Skeletal muscle cell (primary cell): ENCODE measurements at regions not wholly inside any gene's neighbourhood (a gene's known extent, or its start where the extent isn't known, plus 50 kb on each side); places are given as distances from the start of the nearest gene placed in this dataset.
"Not testable (repeated sequence)": the region's sequence is repeated elsewhere in the genome, so short reads cannot be mapped to it uniquely, and the experiment has no call there.

ENCODE experiments used
- DNase-seq: peaks from one replicate; pipeline ENCODE4 v3.0.0-alpha.2; 2010; ENCODE audit warnings: low read depth
- H3K4me3 ChIP-seq: 2 replicates; pipeline ENCODE4 v1.5.1; 2011; ENCODE audit warnings: low read depth, mild to moderate bottlenecking, control low read depth, low read length, moderate library complexity

GRCh38 chr15:91412138-91412928 lies 312.3 kb downstream of the SV2B start:
- DNase-seq = no peak
- H3K4me3 ChIP-seq = no peak overlapping the region

- no peak for DNase-seq
- no peak overlapping the region for H3K4me3 ChIP-seq
Measured at GRCh38 chr15:91413142-91413541, 313.1 kb downstream of the SV2B start.

- no peak overlapping the region for H3K4me3 ChIP-seq
- DNase-seq = no peak
Measured at GRCh38 chr15:91414124-91414523, 314.1 kb downstream of the SV2B start.

GRCh38 chr15:91415258-91415657 lies 315.2 kb downstream of the SV2B start:
- DNase-seq, H3K4me3 ChIP-seq: not testable (repeated sequence)

- no peak for DNase-seq
Measured at GRCh38 chr15:91420689-91421088, 320.6 kb downstream of the SV2B start.

DNA sequence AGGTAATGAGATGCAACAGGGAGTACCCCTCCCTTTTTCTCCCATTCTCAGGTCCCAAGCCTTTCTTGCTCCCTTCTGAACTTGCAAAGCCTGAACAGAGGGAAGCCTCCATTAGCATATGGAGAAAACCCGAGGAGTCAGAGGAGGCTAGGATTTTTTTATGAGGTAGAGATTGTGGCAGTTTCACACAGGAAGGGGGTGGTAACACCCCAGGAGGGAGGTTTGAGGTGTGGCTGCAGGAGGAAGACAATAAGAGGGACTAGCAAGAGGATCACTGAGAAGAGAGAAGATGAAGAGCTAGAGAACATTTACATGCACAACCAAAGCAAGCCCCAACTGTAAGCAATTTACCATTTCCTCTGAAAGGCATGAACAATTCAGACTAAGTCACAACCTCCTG lies 322.7 kb downstream of the SV2B start:
- no peak overlapping the region for H3K4me3 ChIP-seq
- no peak for DNase-seq

More at GRCh38 chr15:91420689-91421088, 320.6 kb downstream of the SV2B start:
- H3K4me3 ChIP-seq = no peak overlapping the region

GRCh38 chr15:91424001-91424400 lies 323.9 kb downstream of the SV2B start:
- no peak for DNase-seq
- H3K4me3 ChIP-seq = no peak overlapping the region

DNA sequence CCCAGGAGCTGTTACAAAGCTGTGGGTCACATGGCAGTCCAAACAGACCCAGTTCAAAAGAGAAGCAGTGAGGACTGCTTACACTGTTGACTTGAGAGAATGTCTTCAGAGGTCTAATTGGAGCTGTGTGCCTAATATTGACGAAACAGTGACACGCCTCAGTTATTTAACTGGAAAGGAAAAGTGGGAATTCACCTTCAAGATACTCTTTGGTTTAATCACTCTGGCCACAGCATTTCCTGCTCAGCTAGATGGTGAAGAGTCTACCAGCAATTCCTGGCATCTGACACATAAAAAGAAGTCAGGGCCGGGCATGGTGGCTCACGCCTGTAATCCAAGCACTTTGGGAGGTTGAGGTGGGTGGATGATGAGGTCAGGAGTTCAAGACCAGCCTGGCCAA lies 326.4 kb downstream of the SV2B start:
- no peak for DNase-seq
- H3K4me3 ChIP-seq = no peak overlapping the region

DNA sequence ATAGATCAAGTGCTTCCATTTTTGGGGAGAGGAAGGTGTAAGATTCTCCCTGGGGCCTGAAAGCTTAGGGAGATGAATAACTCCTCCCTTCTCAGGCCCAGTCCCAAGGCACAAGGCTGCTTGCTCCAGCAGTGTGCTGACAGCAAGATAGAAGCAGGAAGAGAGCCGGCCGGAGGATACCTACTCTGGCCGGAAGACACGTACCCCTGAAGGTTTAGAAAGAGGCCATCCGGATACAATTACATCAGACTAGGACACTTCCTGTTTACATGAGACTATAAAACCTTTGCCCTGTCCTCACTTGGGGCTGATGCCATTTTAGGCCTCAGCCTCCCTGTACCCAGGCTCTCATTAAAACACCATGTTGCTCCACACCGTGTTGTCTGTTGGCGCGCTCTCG lies 329.9 kb downstream of the SV2B start:
- DNase-seq = no peak
- no peak overlapping the region for H3K4me3 ChIP-seq

- no peak overlapping the region for H3K4me3 ChIP-seq
- DNase-seq = no peak
Measured at GRCh38 chr15:91431041-91431715, 331.1 kb downstream of the SV2B start.

DNA sequence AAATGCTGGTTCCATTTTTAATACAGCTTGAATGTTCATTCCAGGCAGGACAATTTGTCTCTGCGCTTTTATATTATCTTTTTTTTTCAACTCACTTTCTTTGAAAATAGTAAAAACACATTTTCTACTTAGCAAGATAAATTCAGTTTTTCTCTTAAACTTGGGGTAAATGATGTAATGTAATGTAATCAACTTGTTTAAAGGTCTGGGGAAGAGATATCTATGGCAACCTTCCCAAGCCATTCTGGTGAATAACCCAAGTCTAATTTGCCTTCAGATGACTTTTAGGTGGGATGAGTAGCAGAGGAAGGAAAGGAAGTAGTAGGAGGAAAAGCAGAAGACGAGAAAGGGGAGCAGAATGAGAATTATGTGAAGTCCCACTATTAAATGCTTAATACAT lies 335.1 kb downstream of the SV2B start:
- H3K4me3 ChIP-seq = no peak overlapping the region
- DNase-seq = no peak

GRCh38 chr15:91444656-91445055 lies 344.6 kb downstream of the SV2B start:
- no peak overlapping the region for H3K4me3 ChIP-seq
- no peak for DNase-seq

- H3K4me3 ChIP-seq = no peak overlapping the region
- no peak for DNase-seq
Measured at GRCh38 chr15:91445695-91446228, 345.7 kb downstream of the SV2B start.

DNA sequence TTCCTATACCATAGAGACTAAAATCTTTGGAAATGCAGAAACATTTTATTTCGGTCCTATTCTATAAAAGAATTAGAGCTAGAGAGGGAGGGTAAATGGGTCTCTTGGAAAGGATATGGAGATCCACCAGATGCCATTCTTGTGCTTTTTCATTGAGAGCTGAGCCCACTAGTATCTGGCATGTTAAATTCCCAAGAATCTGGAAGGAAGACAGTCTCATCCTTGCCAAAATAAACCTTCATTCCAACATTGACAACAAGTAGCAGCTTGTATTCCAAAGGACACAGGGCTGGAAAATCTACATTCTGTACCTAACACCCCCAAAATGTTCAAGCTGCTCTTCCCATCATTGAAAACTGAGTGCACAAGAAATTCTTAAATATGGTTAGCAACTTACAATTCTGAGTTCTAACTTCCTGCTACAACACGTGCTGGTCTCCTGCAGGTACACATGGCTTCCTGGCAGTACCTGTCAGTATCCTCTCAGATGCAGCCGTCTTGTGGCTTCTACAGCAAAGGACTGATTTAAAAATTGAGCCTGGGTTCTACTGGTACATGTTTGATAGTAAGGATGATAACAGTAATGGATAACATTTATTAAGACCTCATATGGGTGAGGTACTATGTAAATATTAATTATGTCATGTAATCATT lies 348.1 kb downstream of the SV2B start:
- no peak overlapping the region for H3K4me3 ChIP-seq
- DNase-seq = no peak

DNA sequence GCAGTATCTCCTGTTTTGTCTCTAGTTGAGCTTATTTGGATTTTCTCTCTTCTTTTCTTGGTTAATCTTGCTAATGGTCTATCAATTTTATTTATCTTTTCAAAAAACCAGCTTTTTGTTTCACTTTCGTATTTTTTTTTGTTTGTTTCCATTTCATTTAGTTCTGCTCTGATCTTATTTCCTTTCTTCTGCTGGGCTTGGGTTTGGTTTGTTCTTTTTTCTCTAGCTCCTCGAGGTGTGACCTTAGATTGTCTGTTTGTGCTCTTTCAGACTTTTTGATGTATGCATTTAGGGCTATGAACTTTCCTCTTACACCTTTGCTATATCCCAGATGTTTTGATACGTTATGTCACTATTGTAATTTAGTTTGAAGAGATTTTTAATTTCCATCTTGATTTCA lies 353.3 kb downstream of the SV2B start:
- DNase-seq, H3K4me3 ChIP-seq: not testable (repeated sequence)

DNA sequence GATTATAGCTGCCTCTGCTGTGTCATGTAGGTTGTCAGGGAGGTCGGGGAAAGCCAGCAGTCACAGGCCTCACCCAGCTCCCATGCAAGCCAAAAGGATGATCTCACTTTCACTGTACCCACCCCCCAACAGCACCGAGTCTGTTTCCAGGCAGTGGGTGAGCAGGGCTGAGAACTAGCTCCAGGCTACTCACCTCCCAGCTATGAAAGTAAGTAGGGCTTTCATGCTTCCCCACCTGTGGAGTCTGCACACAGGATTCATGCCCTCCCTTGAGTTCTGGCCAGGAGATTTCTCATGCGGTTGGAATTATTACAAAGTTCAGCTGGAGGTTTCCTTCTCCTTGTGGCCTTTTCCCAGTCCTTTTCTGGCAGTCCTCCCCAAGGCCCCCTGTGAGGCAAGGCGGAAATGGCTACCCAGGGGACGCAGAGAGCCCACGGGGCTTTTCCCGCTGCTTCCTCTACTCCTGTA lies 356.2 kb downstream of the SV2B start:
- no peak overlapping the region for H3K4me3 ChIP-seq
- peak; percentile 36 for DNase-seq

- no peak for DNase-seq
Measured at GRCh38 chr15:91456921-91457320, 356.9 kb downstream of the SV2B start.

GRCh38 chr15:91461377-91461776 lies 361.3 kb downstream of the SV2B start:
- H3K4me3 ChIP-seq = no peak overlapping the region
- DNase-seq = no peak

More at GRCh38 chr15:91456921-91457320, 356.9 kb downstream of the SV2B start:
- H3K4me3 ChIP-seq = no peak overlapping the region

DNA sequence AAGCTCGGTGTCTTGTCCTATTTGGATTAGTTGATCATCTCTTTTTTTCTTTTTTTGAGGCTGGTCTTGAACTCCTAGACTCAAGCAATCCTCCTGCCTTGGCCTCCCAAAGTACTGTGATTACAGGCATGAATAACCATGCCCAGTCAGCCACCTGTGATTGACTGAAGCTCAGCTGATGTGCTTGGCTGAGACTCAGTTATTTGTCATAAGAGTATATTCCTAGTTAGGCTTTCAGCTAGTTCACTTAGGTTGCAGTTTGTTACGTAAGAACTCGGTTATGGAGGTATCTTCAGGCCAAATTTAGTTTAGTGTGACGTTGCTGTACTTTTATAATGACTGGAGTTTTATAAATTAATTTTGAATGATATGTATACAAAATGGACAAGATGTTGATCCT lies 365.0 kb downstream of the SV2B start:
- H3K4me3 ChIP-seq = no peak overlapping the region
- DNase-seq = no peak

DNA sequence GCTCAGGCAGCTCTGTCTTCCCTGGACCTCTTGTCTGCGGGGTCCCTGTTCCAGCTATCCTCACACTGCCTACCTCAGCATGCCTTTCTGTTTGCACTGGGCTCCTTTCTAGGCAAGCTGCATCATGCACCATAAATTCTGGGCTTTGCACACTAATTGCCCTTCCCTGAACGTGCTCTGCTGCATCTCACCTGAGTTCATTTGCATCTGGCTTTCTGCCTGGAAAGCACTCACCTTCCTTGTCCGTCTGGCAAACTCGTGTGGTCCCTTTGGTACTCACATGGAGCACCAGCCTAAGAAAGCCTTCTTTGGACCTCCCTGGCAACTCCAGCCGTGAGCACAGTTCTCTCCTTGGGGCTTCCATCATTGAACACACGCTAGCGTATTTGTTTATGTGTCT lies 365.6 kb downstream of the SV2B start:
- H3K4me3 ChIP-seq = no peak overlapping the region
- no peak for DNase-seq
